ENCODE measurements at regions not wholly inside any gene's neighbourhood (a gene's known extent, or its start where the extent isn't known, plus 50 kb on each side); places are given as distances from the start of the nearest gene placed in this dataset.

DNA sequence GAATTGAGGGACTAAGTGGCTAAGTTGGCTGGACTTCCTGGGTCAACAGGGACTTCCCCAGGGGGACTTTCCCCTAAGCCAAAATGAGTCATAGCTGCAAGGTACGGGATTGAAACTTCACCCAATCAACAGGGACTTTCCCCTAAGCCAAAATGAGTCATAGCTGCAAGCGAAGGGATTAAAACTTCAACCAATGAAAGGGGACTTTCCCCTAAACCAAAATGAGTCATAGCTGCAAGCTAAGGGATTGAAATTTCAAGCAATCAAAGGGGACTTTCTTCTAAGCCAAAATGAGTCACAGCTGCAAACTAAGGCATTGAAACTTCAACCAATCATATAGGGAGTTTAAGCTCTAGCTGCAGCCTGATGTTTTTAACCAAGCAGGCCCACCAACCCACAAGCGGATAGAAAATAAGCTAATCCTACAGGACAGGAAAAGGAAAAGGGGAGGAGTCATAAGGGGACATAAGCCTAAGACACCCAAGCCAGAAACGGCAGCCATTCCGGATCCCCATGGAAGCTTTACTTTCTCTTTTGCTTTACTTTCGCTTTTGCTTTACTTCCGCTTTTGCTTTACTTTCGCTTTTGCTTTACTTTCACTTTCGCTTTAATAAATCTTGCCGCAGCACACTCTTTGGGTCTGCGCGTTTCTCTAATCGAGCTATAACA lies 1375.4 kb upstream of the CELF4 start:
- TF ChIP-seq POLR2AphosphoS5 (IDR thresholded peaks at IDR 0.05) (no peak), POLR2A (IDR thresholded peaks at IDR 0.05) (no peak), EP300 (IDR thresholded peaks at IDR 0.05) (no peak)
- TF ChIP-seq, protein P1, sequence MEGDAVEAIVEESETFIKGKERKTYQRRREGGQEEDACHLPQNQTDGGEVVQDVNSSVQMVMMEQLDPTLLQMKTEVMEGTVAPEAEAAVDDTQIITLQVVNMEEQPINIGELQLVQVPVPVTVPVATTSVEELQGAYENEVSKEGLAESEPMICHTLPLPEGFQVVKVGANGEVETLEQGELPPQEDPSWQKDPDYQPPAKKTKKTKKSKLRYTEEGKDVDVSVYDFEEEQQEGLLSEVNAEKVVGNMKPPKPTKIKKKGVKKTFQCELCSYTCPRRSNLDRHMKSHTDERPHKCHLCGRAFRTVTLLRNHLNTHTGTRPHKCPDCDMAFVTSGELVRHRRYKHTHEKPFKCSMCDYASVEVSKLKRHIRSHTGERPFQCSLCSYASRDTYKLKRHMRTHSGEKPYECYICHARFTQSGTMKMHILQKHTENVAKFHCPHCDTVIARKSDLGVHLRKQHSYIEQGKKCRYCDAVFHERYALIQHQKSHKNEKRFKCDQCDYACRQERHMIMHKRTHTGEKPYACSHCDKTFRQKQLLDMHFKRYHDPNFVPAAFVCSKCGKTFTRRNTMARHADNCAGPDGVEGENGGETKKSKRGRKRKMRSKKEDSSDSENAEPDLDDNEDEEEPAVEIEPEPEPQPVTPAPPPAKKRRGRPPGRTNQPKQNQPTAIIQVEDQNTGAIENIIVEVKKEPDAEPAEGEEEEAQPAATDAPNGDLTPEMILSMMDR (IDR thresholded peaks at IDR 0.05): no peak
- Histone ChIP-seq H3K4me3 (no peak overlapping the region), H3K9me3 (peaks cover 0 to 6% (median under 1%) of the 10 kb centered on the region in 4 donors), H3K4me1 (no peaks in the 10 kb centered on the region), H3K27ac (no peak overlapping the region), H3K27me3 (no peaks in the 10 kb centered on the region), H3K36me3 (no peaks in the 10 kb centered on the region)
- intact Hi-C loops (cut with DNase I): no loop called here
- DNase-seq: no peak
- WGBS, 2 donors: 73 to 80% methylated on average over 13 of the region's 13 CpGs

DNA sequence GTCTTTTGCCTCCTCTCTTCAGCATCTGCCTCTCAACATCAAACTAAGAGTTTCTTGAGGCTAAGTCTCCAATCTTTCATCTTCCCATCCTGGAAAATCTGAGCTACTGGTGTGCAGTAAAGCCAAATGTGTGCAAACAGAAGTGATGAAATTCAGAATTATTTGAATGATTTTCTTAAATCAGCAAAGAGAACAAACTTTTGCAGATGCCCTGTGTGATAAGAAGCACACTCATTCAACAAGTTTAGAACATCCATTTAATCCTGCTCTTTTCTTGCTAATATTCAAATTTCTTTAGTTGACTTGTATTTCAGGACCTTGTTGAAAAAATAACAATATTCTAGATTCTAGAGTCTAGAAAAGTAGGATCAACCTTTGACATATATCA lies 1374.9 kb upstream of the CELF4 start:
- Histone ChIP-seq H3K9me3 (peaks cover 0 to 6% (median under 1%) of the 10 kb centered on the region in 4 donors), H3K36me3 (no peaks in the 10 kb centered on the region), H3K4me1 (no peaks in the 10 kb centered on the region), H3K27ac (no peak overlapping the region), H3K4me3 (no peak overlapping the region), H3K27me3 (no peaks in the 10 kb centered on the region)
- DNase-seq: no peak
- no peak for TF ChIP-seq EP300 (IDR thresholded peaks at IDR 0.05)
- TF ChIP-seq POLR2A (IDR thresholded peaks at IDR 0.05): no peak
- TF ChIP-seq, protein P1 (IDR thresholded peaks at IDR 0.05): no peak
- TF ChIP-seq POLR2AphosphoS5 (IDR thresholded peaks at IDR 0.05): no peak
- intact Hi-C loops (cut with DNase I): no loop called here

- DNase-seq: no peak
Observed at GRCh38 chr18:38933910-38934510, 1368.4 kb upstream of the CELF4 start.

DNA sequence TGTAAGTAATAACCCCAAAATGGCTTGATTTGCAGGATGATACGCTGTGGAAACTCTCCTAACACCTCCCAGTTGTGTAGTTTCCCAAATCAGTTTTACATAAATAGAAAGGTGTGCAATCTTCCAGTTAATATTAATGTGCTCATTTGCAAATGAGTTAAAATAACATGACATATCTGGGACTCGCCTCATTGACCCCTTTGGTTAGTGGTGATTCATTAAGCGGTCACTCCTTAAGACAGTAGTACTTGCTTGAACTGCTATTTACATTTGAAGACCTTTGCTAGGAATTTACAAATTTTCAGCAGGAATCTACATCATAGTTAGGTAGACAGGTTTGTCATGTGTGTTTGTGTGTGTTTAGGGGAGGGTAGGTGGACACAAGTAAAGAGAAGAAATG lies 1367.7 kb upstream of the CELF4 start:
- H3K36me3 ChIP-seq: no peaks in the 10 kb centered on the region
- H3K9me3 ChIP-seq: no peaks in the 10 kb centered on the region
- DNase-seq: no peak
- no peak overlapping the region for H3K4me3 ChIP-seq
- no peaks in the 10 kb centered on the region for H3K27me3 ChIP-seq
- TF ChIP-seq POLR2A (IDR thresholded peaks at IDR 0.05): no peak
- TF ChIP-seq EP300 (IDR thresholded peaks at IDR 0.05): no peak
- no peak for TF ChIP-seq POLR2AphosphoS5 (IDR thresholded peaks at IDR 0.05)
- TF ChIP-seq, protein P1 (IDR thresholded peaks at IDR 0.05): no peak
- H3K27ac ChIP-seq: no peak overlapping the region
- no peaks in the 10 kb centered on the region for H3K4me1 ChIP-seq
- intact Hi-C loops (cut with DNase I): no loop called here
- 88 to 89% methylated on average over 3 of the region's 3 CpGs for WGBS, 2 donors

More at GRCh38 chr18:38933910-38934510, 1368.4 kb upstream of the CELF4 start:
- no peaks in the 10 kb centered on the region for H3K36me3 ChIP-seq
- no peak overlapping the region for H3K27ac ChIP-seq
- H3K4me3 ChIP-seq: no peak overlapping the region
- no peaks in the 10 kb centered on the region for H3K9me3 ChIP-seq
- no peaks in the 10 kb centered on the region for H3K4me1 ChIP-seq
- TF ChIP-seq EP300 (IDR thresholded peaks at IDR 0.05) (no peak), POLR2AphosphoS5 (IDR thresholded peaks at IDR 0.05) (no peak), POLR2A (IDR thresholded peaks at IDR 0.05) (no peak)
- TF ChIP-seq, protein P1 (IDR thresholded peaks at IDR 0.05): no peak
- intact Hi-C loops (cut with DNase I): no loop called here
- H3K27me3 ChIP-seq: no peaks in the 10 kb centered on the region

Data from sigmoid colon (tissue), 6 donors.